Thoracic aorta (tissue), 2 donors: ENCODE measurements at regions not wholly inside any gene's neighbourhood (a gene's known extent, or its start where the extent isn't known, plus 50 kb on each side); places are given as distances from the start of the nearest gene placed in this dataset.

ENCODE experiments used
- ATAC-seq: fragments of 150-250 bp; one replicate; pipeline ENCODE4 v1.8.0; 2017; ENCODE audit warnings: low read depth; ENCODE audit not compliant: insufficient number of reproducible peaks, low FRiP score
- DNase-seq: peaks from one replicate; pipeline ENCODE4 v3.0.0-alpha.2; 2020; ENCODE audit warnings: low spot score
- H3K27ac ChIP-seq, 2 donors: fragments of 200-600 bp; sonication (generic); 1 replicate in 1 of 2; 2 replicates in 1 of 2; pipeline ENCODE4 v1.5.1; 2016; ENCODE audit warnings: mild to moderate bottlenecking in 2 of 2, moderate library complexity in 2 of 2
- H3K27me3 ChIP-seq: fragments of 200-600 bp; sonication (generic); replicated peaks from 2 replicates; pipeline ENCODE4 v1.6.0; 2016; ENCODE audit warnings: mild to moderate bottlenecking; ENCODE audit not compliant: insufficient read depth
- H3K36me3 ChIP-seq: fragments of 200-600 bp; sonication (generic); one replicate; pipeline ENCODE4 v1.5.1; 2016
- H3K4me1 ChIP-seq, 2 donors: fragments of 200-600 bp; sonication (generic); 1 replicate in 1 of 2; 2 replicates in 1 of 2; pipeline versions ENCODE4 v1.5.1 to v1.6.0; 2016; ENCODE audit warnings: low read depth in 2 of 2, mild to moderate bottlenecking in 1 of 2; ENCODE audit not compliant: control insufficient read depth in 1 of 2
- H3K4me3 ChIP-seq: fragments of 200-600 bp; sonication (generic); 2 replicates; pipeline ENCODE4 v1.5.1; 2016; ENCODE audit warnings: mild to moderate bottlenecking
- H3K9me3 ChIP-seq: fragments of 200-600 bp; sonication (generic); 2 replicates; pipeline ENCODE4 v1.5.1; 2016
- CTCF ChIP-seq: fragments of 200-600 bp; sonication (generic); IDR thresholded peaks from one replicate; pipeline ENCODE4 v1.5.1; 2019; ENCODE audit warnings: antibody characterized with exemption

- Histone ChIP-seq H3K4me1 (no peaks in the 10 kb centered on the region), H3K27ac (no peak overlapping the region), H3K4me3 (no peak overlapping the region), H3K27me3 (no peaks in the 10 kb centered on the region), H3K36me3 (no peaks in the 10 kb centered on the region), H3K9me3 (no peaks in the 10 kb centered on the region)
- no peak for TF ChIP-seq CTCF
- DNase-seq, result no peak
- ATAC-seq, result no peak
These were observed 162.7 kb downstream of the ARL4C start for GRCh38 chr2:234334151-234334550.

- no peak for DNase-seq
- TF ChIP-seq CTCF, result no peak
- Histone ChIP-seq H3K4me1 (no peaks in the 10 kb centered on the region), H3K4me3 (no peak overlapping the region), H3K27me3 (no peaks in the 10 kb centered on the region), H3K9me3 (no peaks in the 10 kb centered on the region), H3K27ac (no peak overlapping the region), H3K36me3 (no peaks in the 10 kb centered on the region)
- no peak for ATAC-seq
These were observed 163.4 kb downstream of the ARL4C start for GRCh38 chr2:234333168-234334130.

- no peak for DNase-seq
- Histone ChIP-seq H3K9me3 (no peaks in the 10 kb centered on the region), H3K4me3 (no peak overlapping the region), H3K36me3 (no peaks in the 10 kb centered on the region), H3K27me3 (no peaks in the 10 kb centered on the region), H3K27ac (no peak overlapping the region), H3K4me1 (no peaks in the 10 kb centered on the region)
- no peak for ATAC-seq
- no peak for TF ChIP-seq CTCF
These were observed 164.9 kb downstream of the ARL4C start for GRCh38 chr2:234331966-234332365.

GRCh38 chr2:234331566-234331965 is 165.3 kb downstream of the ARL4C start:
- Histone ChIP-seq H3K9me3 (no peaks in the 10 kb centered on the region), H3K27me3 (no peaks in the 10 kb centered on the region), H3K36me3 (no peaks in the 10 kb centered on the region), H3K4me3 (no peak overlapping the region), H3K27ac (no peak overlapping the region), H3K4me1 (no peaks in the 10 kb centered on the region)
- DNase-seq (no peak), ATAC-seq (no peak)
- TF ChIP-seq CTCF, result no peak

GRCh38 chr2:234330902-234331301 is 166.0 kb downstream of the ARL4C start:
- H3K27me3 ChIP-seq, result no peaks in the 10 kb centered on the region
- H3K4me3 ChIP-seq, result no peak overlapping the region
- H3K4me1 ChIP-seq, result no peaks in the 10 kb centered on the region
- DNase-seq (no peak), ATAC-seq (no peak)
- no peaks in the 10 kb centered on the region for H3K36me3 ChIP-seq
- TF ChIP-seq CTCF, result no peak
- no peak overlapping the region for H3K27ac ChIP-seq
- no peaks in the 10 kb centered on the region for H3K9me3 ChIP-seq
